K562 (cell line): ENCODE measurements at regions not wholly inside any gene's neighbourhood (a gene's known extent, or its start where the extent isn't known, plus 50 kb on each side); places are given as distances from the start of the nearest gene placed in this dataset.

Experiments
- ATAC-seq: fragments of 200-7000 bp; cut with Tn5 transposase; 3 replicates; pipeline ENCODE4 v1.9.1; 2020; ENCODE audit warnings: moderate library complexity
- BruUV-seq: library from RNA; stranded (reverse); fragments of 400-500 nt; replicated peaks from 2 replicates; lab custom pipeline; 2021; lab: Mats Ljungman, UMichigan
- CTCF ChIA-PET: fragments of 300-600 bp; formaldehyde crosslinking; extraction: SDS; loops from one replicate; lab custom pipeline; 2021; ENCODE audit warnings: low intra/inter-chr PET ratio; lab: Yijun Ruan, JAX
- POLR2A ChIA-PET: fragments of 300-600, 350-650 bp; sonication (Branson Sonifier 250); formaldehyde crosslinking; extraction: SDS; loops from one replicate; lab custom pipeline; 2021; ENCODE audit warnings: antibody characterized with exemption, inconsistent platforms; lab: Yijun Ruan, JAX
- DNase-seq, 4 experiments: peaks; one replicate each; pipeline versions ENCODE4 v3.0.0 to v3.0.0-alpha.2; 2011 to 2018; ENCODE audit warnings: low spot score in 3 of 4, mixed read lengths in 3 of 4; ENCODE audit errors: extremely low read depth in 1 of 4
- FAIRE-seq: peaks from 2 replicates; lab custom pipeline; 2011; peaks lifted over from hg19 to GRCh38; lab: Jason Lieb, UNC
- H2AFZ ChIP-seq: 2 replicates; pipeline ENCODE4 v1.6.0; 2011; ENCODE audit warnings: low read depth, low read length, control low read depth, inconsistent platforms
- H3K27ac ChIP-seq: fragments of 200-600 bp; 3 replicates; pipeline ENCODE4 v1.8.0; 2011; ENCODE audit warnings: low read depth, mild to moderate bottlenecking, control low read depth, inconsistent platforms, low read length, moderate library complexity, mixed read lengths; ENCODE audit errors: extremely low read depth
- H3K27me3 ChIP-seq, 2 experiments: fragments of 300-600 bp in 1 of 2; 2 replicates in 1 of 2; 3 replicates in 1 of 2; pipeline versions ENCODE4 v1.6.0 to v1.8.0; 2011; ENCODE audit warnings: inconsistent platforms in 2 of 2, low read length in 2 of 2, mild to moderate bottlenecking in 1 of 2, mixed read lengths in 1 of 2, moderate library complexity in 1 of 2; ENCODE audit not compliant: control insufficient read depth in 2 of 2, insufficient read depth in 2 of 2
- H3K36me3 ChIP-seq: fragments of 300-600 bp; 3 replicates; pipeline ENCODE4 v1.8.0; 2011; ENCODE audit warnings: mild to moderate bottlenecking, low read length, inconsistent platforms; ENCODE audit not compliant: control insufficient read depth, insufficient read depth
- H3K4me1 ChIP-seq, 2 experiments: fragments of 200-600 bp in 1 of 2; replicated peaks in 1 of 2; 2 replicates in 1 of 2; 3 replicates in 1 of 2; pipeline versions ENCODE4 v1.5.1 to v1.8.0; 2011; ENCODE audit warnings: inconsistent platforms in 2 of 2, low read length in 2 of 2, mild to moderate bottlenecking in 1 of 2, mixed read lengths in 1 of 2, moderate library complexity in 1 of 2; ENCODE audit not compliant: control insufficient read depth in 2 of 2, insufficient read depth in 2 of 2
- H3K4me2 ChIP-seq: 2 replicates; pipeline ENCODE4 v1.6.1; 2011; ENCODE audit warnings: low read length, control low read depth, inconsistent platforms, mixed read lengths; ENCODE audit not compliant: insufficient read depth
- H3K4me3 ChIP-seq: fragments of 200-600 bp; sonication (generic), shearing (Covaris generic); 2 replicates; pipeline ENCODE4 v1.5.1; 2016; ENCODE audit warnings: control low read depth, inconsistent platforms
- H3K79me2 ChIP-seq: fragments of 200-600 bp; 3 replicates; pipeline ENCODE4 v1.8.0; 2011; ENCODE audit warnings: low read length, inconsistent platforms; ENCODE audit not compliant: control insufficient read depth, insufficient read depth
- H3K9ac ChIP-seq, 2 experiments: 2 replicates each; pipeline versions ENCODE4 v1.6.0 to v1.6.1; 2011; ENCODE audit warnings: low read depth in 2 of 2, low read length in 2 of 2, control low read depth in 1 of 2, inconsistent platforms in 1 of 2, mild to moderate bottlenecking in 1 of 2, mixed read lengths in 1 of 2; ENCODE audit not compliant: insufficient read depth in 1 of 2
- H3K9me1 ChIP-seq: one replicate; pipeline ENCODE4 v1.6.0; 2011; ENCODE audit warnings: inconsistent platforms, mild to moderate bottlenecking, low read length, moderate library complexity; ENCODE audit not compliant: control insufficient read depth, insufficient read depth
- H3K9me3 ChIP-seq: replicated peaks from 2 replicates; pipeline ENCODE4 v1.5.1; 2011; ENCODE audit warnings: low read depth, low read length, inconsistent platforms; ENCODE audit not compliant: control insufficient read depth, insufficient read depth
- H4K20me1 ChIP-seq: replicated peaks from 2 replicates; pipeline ENCODE4 v1.6.1; 2011; ENCODE audit warnings: low read length, inconsistent platforms, mixed read lengths; ENCODE audit not compliant: control insufficient read depth, insufficient read depth
- CEBPG ChIP-seq, 3 experiments: fragments of 200-800 bp in 1 of 3; sonication (Bioruptor generic) in 1 of 3; sonication (generic) in 1 of 3; formaldehyde crosslinking in 1 of 3; IDR thresholded peaks in 2 of 3; conservative IDR thresholded peaks in 1 of 3; 2 replicates each; pipeline versions ENCODE4 v1.6.1 to v1.8.0; 2016 to 2022; ENCODE audit warnings: missing compliant biosample characterization in 2 of 3, missing genetic modification characterization in 2 of 3, mild to moderate bottlenecking in 1 of 3, missing genetic modification reagents in 1 of 3
- FOXA1 ChIP-seq: fragments of 450-650 bp; IDR thresholded peaks from 2 replicates; pipeline ENCODE4 v1.6.1; 2016; ENCODE audit warnings: mild to moderate bottlenecking, borderline replicate concordance
- MCM3 ChIP-seq: fragments of 450-650 bp; IDR thresholded peaks from 2 replicates; pipeline ENCODE4 v1.6.1; 2016
- MEF2A ChIP-seq: IDR thresholded peaks from 2 replicates; pipeline ENCODE4 v1.6.1; 2011; ENCODE audit warnings: low read depth, mild to moderate bottlenecking, low read length, moderate library complexity; ENCODE audit not compliant: control insufficient read depth
- XRCC4 ChIP-seq: IDR thresholded peaks from one replicate; pipeline ENCODE4 v1.6.1; 2011; ENCODE audit not compliant: insufficient read depth, insufficient read length; ENCODE audit errors: extremely low read depth
- ZBTB7A ChIP-seq: IDR thresholded peaks from 2 replicates; pipeline ENCODE4 v1.6.1; 2011; ENCODE audit warnings: low read depth, mild to moderate bottlenecking, low read length, moderate library complexity, borderline replicate concordance; ENCODE audit not compliant: control insufficient read depth
- ZNF143 ChIP-seq: sonication (generic); formaldehyde crosslinking; IDR thresholded peaks from 2 replicates; pipeline ENCODE4 v1.9.0; 2022; ENCODE audit warnings: mild to moderate bottlenecking, missing genetic modification reagents
- ZNF174 ChIP-seq: fragments of 250-450 bp; sonication (Bioruptor Pico); IDR thresholded peaks from 2 replicates; pipeline ENCODE4 v1.4.0; 2020; ENCODE audit warnings: mild to moderate bottlenecking
- ZNF3 ChIP-seq: fragments of 250-450 bp; sonication (Bioruptor Pico); IDR thresholded peaks from 2 replicates; pipeline ENCODE4 v1.5.0; 2021; ENCODE audit warnings: mild to moderate bottlenecking, moderate library complexity
- ZNF584 ChIP-seq: fragments of 200-800 bp; sonication (Bioruptor generic); IDR thresholded peaks from 2 replicates; pipeline ENCODE4 v1.6.1; 2016; ENCODE audit warnings: low read depth, mild to moderate bottlenecking, missing genetic modification characterization, missing compliant biosample characterization
- ZNF717 ChIP-seq: fragments of 250-450 bp; sonication (Bioruptor Pico); IDR thresholded peaks from 2 replicates; pipeline ENCODE4 v1.5.0; 2021
- ZNF780A ChIP-seq: fragments of 250-450 bp; sonication (Bioruptor Pico); IDR thresholded peaks from 2 replicates; pipeline ENCODE4 v1.5.0; 2021; ENCODE audit warnings: mild to moderate bottlenecking
- ZNF830 ChIP-seq: fragments of 250-450 bp; sonication (Bioruptor Pico); IDR thresholded peaks from 2 replicates; pipeline ENCODE4 v1.5.0; 2021; ENCODE audit warnings: mild to moderate bottlenecking
- in situ Hi-C: fragments of 300-500 bp; cut with MboI; formaldehyde crosslinking; loops from 4 replicates; pipeline ENCODE4 v1.15.0; 2018; ENCODE audit warnings: inconsistent platforms, mixed read lengths
- intact Hi-C: fragments of 100-400 bp; cut with micrococcal nuclease; formaldehyde crosslinking; loops from 2 replicates; pipeline ENCODE4 v1.14.2; 2022
- TF ChIP-seq, protein P1 (sequence below): fragments of 250-450 bp; sonication (Bioruptor Pico); IDR thresholded peaks from 2 replicates; pipeline ENCODE4 v1.8.0; 2021; ENCODE audit warnings: moderate library complexity, mild to moderate bottlenecking, inconsistent platforms
- TF ChIP-seq, protein P2 (sequence below): fragments of 250-450 bp; sonication (Bioruptor Pico); IDR thresholded peaks from 2 replicates; pipeline ENCODE4 v1.5.0; 2021; ENCODE audit warnings: mild to moderate bottlenecking, moderate library complexity
- TF ChIP-seq, protein P3 (sequence below): fragments of 200-800 bp; sonication (Bioruptor generic); IDR thresholded peaks from 2 replicates; pipeline ENCODE4 v1.6.1; 2017; ENCODE audit warnings: missing genetic modification characterization, missing compliant biosample characterization

DNA sequence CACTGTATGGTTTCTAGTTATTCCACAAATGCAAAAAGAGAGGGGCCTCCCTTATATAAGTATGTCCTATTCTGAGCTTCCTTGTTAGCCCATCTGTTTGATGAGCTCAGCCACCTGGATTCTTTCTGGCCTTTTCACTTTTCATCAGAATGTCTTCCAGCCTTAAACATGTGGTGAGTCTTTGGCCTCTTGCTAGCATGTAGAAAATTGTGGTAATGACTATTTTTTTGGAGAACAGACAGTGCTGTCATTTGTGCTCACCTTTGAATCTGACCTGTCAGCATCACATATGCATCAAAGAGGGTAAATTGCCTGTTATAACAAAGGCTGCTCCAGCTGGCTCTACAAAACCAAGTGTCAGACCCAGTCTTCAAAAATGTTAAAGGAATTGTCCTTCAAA is 558.7 kb downstream of the RAB38 start:
- CTCF ChIA-PET: no interaction called here
- POLR2A ChIA-PET: no interaction called here
- intact Hi-C loops: no loop called here
- H3K27me3 ChIP-seq: no peaks in the 10 kb centered on the region
- no peak overlapping the region for H3K9ac ChIP-seq
- FAIRE-seq: no peak
- H3K9me3 ChIP-seq: no peaks in the 10 kb centered on the region
- H2AFZ ChIP-seq: no peak overlapping the region
- no peak overlapping the region for H3K27ac ChIP-seq
- H3K79me2 ChIP-seq: no peaks in the 10 kb centered on the region
- H3K4me1 ChIP-seq: no peaks in the 10 kb centered on the region
- ATAC-seq: no peak
- H4K20me1 ChIP-seq: no peaks in the 10 kb centered on the region
- no peak overlapping the region for H3K4me2 ChIP-seq
- in situ Hi-C loops: no loop called here
- DNase-seq: no peak
- no peaks in the 10 kb centered on the region for H3K9me1 ChIP-seq
- H3K36me3 ChIP-seq: no peaks in the 10 kb centered on the region
- BruUV-seq: no TSS peak
- no peak overlapping the region for H3K4me3 ChIP-seq
- TF ChIP-seq ZNF780A (no peak), MCM3 (no peak), ZNF830 (CRISPR knock-in tag) (no peak), ZNF3 (CRISPR knock-in tag) (no peak), ZNF584 (CRISPR knock-in tag) (no peak), ZNF174 (CRISPR knock-in tag) (no peak), ZNF717 (CRISPR knock-in tag) (no peak), CEBPG (CRISPR knock-in tag; IDR thresholded peaks at IDR 0.05) (no peak), CEBPG (tag; conservative IDR thresholded peaks at IDR 0.05 in 1 of 2, IDR thresholded peaks at IDR 0.05 in 1 of 2) (no peak), ZBTB7A (no peak), FOXA1 (no peak), ZNF143 (CRISPR knock-in tag) (no peak), XRCC4 (no peak), MEF2A (no peak)
- TF ChIP-seq, protein P1, sequence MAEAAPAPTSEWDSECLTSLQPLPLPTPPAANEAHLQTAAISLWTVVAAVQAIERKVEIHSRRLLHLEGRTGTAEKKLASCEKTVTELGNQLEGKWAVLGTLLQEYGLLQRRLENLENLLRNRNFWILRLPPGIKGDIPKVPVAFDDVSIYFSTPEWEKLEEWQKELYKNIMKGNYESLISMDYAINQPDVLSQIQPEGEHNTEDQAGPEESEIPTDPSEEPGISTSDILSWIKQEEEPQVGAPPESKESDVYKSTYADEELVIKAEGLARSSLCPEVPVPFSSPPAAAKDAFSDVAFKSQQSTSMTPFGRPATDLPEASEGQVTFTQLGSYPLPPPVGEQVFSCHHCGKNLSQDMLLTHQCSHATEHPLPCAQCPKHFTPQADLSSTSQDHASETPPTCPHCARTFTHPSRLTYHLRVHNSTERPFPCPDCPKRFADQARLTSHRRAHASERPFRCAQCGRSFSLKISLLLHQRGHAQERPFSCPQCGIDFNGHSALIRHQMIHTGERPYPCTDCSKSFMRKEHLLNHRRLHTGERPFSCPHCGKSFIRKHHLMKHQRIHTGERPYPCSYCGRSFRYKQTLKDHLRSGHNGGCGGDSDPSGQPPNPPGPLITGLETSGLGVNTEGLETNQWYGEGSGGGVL (CRISPR knock-in tag): no peak
- TF ChIP-seq, protein P2, sequence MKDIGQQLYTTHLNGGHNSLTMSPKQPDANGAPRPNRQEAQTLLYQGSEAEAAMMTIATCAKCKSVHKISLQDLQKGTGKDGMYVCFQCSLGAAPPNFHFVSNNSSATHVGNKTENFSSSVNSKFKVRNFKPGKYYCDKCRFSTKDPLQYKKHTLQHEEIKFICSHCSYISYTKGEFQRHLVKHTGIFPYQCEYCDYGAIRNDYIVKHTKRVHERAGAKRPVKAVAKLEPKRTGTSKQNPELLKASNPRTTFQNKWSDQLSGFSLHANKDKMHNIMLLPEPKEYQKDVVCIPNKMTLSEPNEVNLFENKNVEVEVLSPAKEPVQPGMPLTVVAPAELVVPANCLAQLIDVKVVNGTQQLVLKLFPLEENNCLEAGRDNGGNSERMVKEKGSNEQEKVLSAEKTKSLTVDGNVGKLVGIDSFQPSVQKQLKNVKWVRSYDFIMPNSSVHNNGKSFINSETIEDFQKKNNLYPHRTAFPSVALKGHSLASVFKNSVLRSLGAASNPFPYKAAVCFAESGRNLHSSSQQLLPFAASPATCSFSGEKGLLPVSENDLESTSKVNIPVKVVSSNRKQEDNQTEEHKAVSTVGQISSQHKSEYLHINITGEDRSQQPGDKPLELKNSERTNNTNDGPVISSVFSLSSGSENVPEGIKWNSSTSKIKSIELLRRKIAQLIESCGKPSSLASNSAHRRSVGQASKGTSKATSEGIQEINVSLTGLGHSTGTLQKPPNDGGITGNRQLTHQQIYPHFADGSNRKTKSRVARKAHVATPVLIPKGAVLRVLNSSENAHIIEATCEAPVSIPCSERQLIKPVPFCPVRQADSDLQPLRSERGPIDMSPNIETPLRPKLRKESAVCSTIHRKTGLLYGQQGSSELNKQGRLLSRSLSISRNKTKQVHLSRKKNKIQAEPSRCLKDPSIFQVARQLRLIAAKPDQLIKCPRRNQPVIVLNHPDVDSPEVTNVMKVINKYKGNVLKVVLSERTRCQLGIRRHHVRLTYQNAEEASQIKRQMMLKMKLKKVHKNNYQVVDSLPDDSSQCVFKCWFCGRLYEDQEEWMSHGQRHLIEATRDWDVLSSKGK (CRISPR knock-in tag): no peak
- TF ChIP-seq, protein P3, sequence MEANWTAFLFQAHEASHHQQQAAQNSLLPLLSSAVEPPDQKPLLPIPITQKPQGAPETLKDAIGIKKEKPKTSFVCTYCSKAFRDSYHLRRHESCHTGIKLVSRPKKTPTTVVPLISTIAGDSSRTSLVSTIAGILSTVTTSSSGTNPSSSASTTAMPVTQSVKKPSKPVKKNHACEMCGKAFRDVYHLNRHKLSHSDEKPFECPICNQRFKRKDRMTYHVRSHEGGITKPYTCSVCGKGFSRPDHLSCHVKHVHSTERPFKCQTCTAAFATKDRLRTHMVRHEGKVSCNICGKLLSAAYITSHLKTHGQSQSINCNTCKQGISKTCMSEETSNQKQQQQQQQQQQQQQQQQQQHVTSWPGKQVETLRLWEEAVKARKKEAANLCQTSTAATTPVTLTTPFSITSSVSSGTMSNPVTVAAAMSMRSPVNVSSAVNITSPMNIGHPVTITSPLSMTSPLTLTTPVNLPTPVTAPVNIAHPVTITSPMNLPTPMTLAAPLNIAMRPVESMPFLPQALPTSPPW (CRISPR knock-in tag): no peak
